PFSK-1 (cell line): ENCODE measurements at regions not wholly inside any gene's neighbourhood (a gene's known extent, or its start where the extent isn't known, plus 50 kb on each side); places are given as distances from the start of the nearest gene placed in this dataset.

ENCODE experiments used
- POLR2AphosphoS5 ChIP-seq: IDR thresholded peaks from 2 replicates; pipeline ENCODE4 v1.6.1; 2012; ENCODE audit warnings: low read depth, mild to moderate bottlenecking, control low read depth, low read length, moderate library complexity
- TF ChIP-seq, protein P1 (sequence below), 2 experiments: IDR thresholded peaks; 2 replicates each; pipeline versions ENCODE4 v1.6.1 to v1.8.0; 2011 to 2012; ENCODE audit warnings: low read depth in 2 of 2, low read length in 2 of 2, control low read depth in 1 of 2, inconsistent platforms in 1 of 2, mild to moderate bottlenecking in 1 of 2, moderate library complexity in 1 of 2; ENCODE audit not compliant: insufficient read depth in 1 of 2

GRCh38 chr11:128036556-128037093 is 550.7 kb downstream of the ETS1 start:
- no peak for TF ChIP-seq POLR2AphosphoS5
- TF ChIP-seq, protein P1, sequence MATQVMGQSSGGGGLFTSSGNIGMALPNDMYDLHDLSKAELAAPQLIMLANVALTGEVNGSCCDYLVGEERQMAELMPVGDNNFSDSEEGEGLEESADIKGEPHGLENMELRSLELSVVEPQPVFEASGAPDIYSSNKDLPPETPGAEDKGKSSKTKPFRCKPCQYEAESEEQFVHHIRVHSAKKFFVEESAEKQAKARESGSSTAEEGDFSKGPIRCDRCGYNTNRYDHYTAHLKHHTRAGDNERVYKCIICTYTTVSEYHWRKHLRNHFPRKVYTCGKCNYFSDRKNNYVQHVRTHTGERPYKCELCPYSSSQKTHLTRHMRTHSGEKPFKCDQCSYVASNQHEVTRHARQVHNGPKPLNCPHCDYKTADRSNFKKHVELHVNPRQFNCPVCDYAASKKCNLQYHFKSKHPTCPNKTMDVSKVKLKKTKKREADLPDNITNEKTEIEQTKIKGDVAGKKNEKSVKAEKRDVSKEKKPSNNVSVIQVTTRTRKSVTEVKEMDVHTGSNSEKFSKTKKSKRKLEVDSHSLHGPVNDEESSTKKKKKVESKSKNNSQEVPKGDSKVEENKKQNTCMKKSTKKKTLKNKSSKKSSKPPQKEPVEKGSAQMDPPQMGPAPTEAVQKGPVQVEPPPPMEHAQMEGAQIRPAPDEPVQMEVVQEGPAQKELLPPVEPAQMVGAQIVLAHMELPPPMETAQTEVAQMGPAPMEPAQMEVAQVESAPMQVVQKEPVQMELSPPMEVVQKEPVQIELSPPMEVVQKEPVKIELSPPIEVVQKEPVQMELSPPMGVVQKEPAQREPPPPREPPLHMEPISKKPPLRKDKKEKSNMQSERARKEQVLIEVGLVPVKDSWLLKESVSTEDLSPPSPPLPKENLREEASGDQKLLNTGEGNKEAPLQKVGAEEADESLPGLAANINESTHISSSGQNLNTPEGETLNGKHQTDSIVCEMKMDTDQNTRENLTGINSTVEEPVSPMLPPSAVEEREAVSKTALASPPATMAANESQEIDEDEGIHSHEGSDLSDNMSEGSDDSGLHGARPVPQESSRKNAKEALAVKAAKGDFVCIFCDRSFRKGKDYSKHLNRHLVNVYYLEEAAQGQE (IDR thresholded peaks at IDR 0.05; ENCODE audit: insufficient read depth in 1 of 2, low read depth in 2 of 2, low read length in 2 of 2), result no peak
